GM12872 (cell line): ENCODE measurements at regions not wholly inside any gene's neighbourhood (a gene's known extent, or its start where the extent isn't known, plus 50 kb on each side); places are given as distances from the start of the nearest gene placed in this dataset.

Experiments
- CTCF ChIP-seq: IDR thresholded peaks from 3 replicates; pipeline ENCODE4 v1.5.1; 2011; ENCODE audit warnings: low read depth, mild to moderate bottlenecking, low read length, moderate library complexity; ENCODE audit not compliant: insufficient read depth

GRCh38 chr13:105406551-105406950, 1128.9 kb downstream of the EFNB2 start:
- no peak for TF ChIP-seq CTCF

DNA sequence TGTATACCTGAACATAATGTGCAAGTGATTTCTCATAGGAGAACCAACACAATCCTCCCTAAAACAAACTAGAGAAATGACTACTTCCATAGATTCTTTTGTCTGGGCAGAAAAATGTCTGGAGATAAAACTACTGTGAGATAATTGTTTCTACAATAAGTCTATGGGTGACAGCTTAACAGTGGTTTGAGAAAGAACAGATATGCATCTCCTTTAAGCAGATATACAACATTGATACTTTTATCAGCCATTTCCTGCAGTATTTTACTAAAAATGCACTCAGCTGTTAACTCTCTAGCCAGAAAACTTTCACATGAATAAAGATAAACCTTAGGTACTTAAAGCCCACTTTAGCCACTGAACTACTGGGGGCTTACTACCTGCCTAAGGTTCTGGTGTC, 1132.4 kb downstream of the EFNB2 start:
- no peak for TF ChIP-seq CTCF

- no peak for TF ChIP-seq CTCF
Observed at GRCh38 chr13:105395041-105395440, 1140.4 kb downstream of the EFNB2 start.

DNA sequence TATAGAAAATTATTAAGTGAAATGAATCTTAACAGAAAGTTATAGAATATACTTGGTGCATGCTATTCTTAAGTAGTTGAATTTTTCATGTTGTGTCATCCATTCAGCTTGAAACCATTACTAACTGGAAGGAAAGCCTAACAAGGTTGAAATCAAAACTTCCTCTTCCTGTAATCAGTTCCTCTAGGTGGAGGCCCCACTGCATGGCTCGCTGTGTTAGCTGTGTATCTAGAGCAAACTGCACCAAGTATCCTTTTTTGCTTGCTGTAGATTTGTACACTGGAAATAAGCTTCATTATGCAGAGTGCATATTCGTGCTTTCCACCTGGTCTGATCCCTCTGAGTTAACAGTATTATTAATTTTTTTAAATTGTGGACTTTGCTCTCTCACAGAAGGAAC, 1146.1 kb downstream of the EFNB2 start:
- no peak for TF ChIP-seq CTCF

- TF ChIP-seq CTCF, result no peak
Observed at GRCh38 chr13:105377452-105377851, 1158.0 kb downstream of the EFNB2 start.

- TF ChIP-seq CTCF, result no peak
Observed at GRCh38 chr13:105370011-105370650, 1165.3 kb downstream of the EFNB2 start.

DNA sequence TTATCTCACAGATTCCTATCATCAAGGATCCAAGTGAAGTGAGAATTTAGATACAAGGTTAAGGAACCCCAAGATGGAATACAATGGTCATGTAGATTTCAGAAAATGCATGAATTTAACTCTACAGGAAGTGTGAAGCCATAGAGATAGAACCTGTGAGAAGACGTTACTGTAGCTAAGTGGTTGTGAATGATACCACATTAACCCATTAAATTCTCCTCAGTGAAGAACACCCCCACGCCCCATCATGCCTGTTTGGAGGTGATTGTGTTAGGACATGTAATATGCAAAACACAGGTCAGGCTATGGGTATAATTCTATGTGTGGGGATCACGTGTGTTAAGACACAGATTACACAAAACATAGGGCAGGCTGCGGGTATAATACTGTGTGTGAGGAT, 1166.7 kb downstream of the EFNB2 start:
- TF ChIP-seq CTCF, result no peak
